Endothelial cell of umbilical vein (primary cell): ENCODE measurements at regions not wholly inside any gene's neighbourhood (a gene's known extent, or its start where the extent isn't known, plus 50 kb on each side); places are given as distances from the start of the nearest gene placed in this dataset.

Experiments used
- BruUV-seq: library from RNA; stranded (reverse); fragments of 400-500 nt; replicated peaks from 2 replicates; lab custom pipeline; 2021; lab: Mats Ljungman, UMichigan
- CTCF ChIA-PET: fragments of 300-600, 350-600 bp; sonication (Branson Sonifier 250); formaldehyde crosslinking; loops from one replicate; lab custom pipeline; 2021; ENCODE audit warnings: antibody characterized with exemption, inconsistent platforms; lab: Charles Lee
- POLR2A ChIA-PET: fragments of 300-600, 350-600 bp; sonication (Branson Sonifier 250); formaldehyde crosslinking; loops from one replicate; lab custom pipeline; 2021; ENCODE audit warnings: antibody characterized with exemption, inconsistent platforms; lab: Charles Lee
- DNase-seq: peaks from one replicate; pipeline ENCODE4 v3.0.0-alpha.2; 2011; ENCODE audit warnings: low read depth, low spot score
- FAIRE-seq: peaks from 2 replicates; lab custom pipeline; 2011; peaks lifted over from hg19 to GRCh38; lab: Jason Lieb, UNC
- H2AFZ ChIP-seq: 2 replicates; pipeline ENCODE4 v1.6.0; 2012; ENCODE audit warnings: low read depth, low read length, control low read depth, inconsistent platforms
- H3K27ac ChIP-seq: 2 replicates; pipeline ENCODE4 v1.5.1; 2011; ENCODE audit warnings: low read depth, mild to moderate bottlenecking, control low read depth, low read length, moderate library complexity; ENCODE audit not compliant: insufficient read depth
- H3K27me3 ChIP-seq, 2 experiments: 2 replicates each; pipeline versions ENCODE4 v1.6.0 to v1.6.1; 2011; ENCODE audit warnings: low read length in 2 of 2, mixed read lengths in 1 of 2; ENCODE audit not compliant: control insufficient read depth in 2 of 2, insufficient read depth in 2 of 2
- H3K36me3 ChIP-seq, 2 experiments: 2 replicates in 1 of 2; 3 replicates in 1 of 2; pipeline ENCODE4 v1.5.1; 2011; ENCODE audit warnings: low read length in 2 of 2, mild to moderate bottlenecking in 1 of 2, moderate library complexity in 1 of 2; ENCODE audit not compliant: control insufficient read depth in 2 of 2, insufficient read depth in 2 of 2; ENCODE audit errors: extremely low read depth in 1 of 2
- H3K4me1 ChIP-seq: 3 replicates; pipeline ENCODE4 v1.5.1; 2011; ENCODE audit warnings: mild to moderate bottlenecking, low read length; ENCODE audit not compliant: control insufficient read depth, insufficient read depth; ENCODE audit errors: extremely low read depth
- H3K4me2 ChIP-seq: 2 replicates; pipeline ENCODE4 v1.6.1; 2011; ENCODE audit warnings: low read length, control low read depth, mixed read lengths; ENCODE audit not compliant: insufficient read depth
- H3K4me3 ChIP-seq, 3 experiments: fragments of 200-600 bp in 1 of 3; sonication (generic), shearing (Covaris generic) in 1 of 3; replicated peaks in 1 of 3; 2 replicates each; pipeline ENCODE4 v1.5.1; 2011 to 2016; ENCODE audit warnings: control low read depth in 3 of 3, low read length in 3 of 3, mild to moderate bottlenecking in 2 of 3, inconsistent platforms in 1 of 3, low read depth in 1 of 3, moderate library complexity in 1 of 3; ENCODE audit not compliant: insufficient read depth in 1 of 3
- H3K79me2 ChIP-seq: 2 replicates; pipeline ENCODE4 v1.6.0; 2012; ENCODE audit warnings: low read length, inconsistent platforms; ENCODE audit not compliant: control insufficient read depth, insufficient read depth
- H3K9ac ChIP-seq: replicated peaks from 2 replicates; pipeline ENCODE3; 2011; ENCODE audit warnings: low read length, control low read depth; ENCODE audit not compliant: insufficient read depth; ENCODE audit errors: extremely low read depth
- H3K9me1 ChIP-seq: replicated peaks from 3 replicates; pipeline ENCODE4 v1.6.0; 2011; ENCODE audit warnings: mild to moderate bottlenecking, low read length; ENCODE audit not compliant: control insufficient read depth, insufficient read depth; ENCODE audit errors: extremely low read depth
- H3K9me3 ChIP-seq: replicated peaks from 2 replicates; pipeline ENCODE4 v1.5.1; 2012; ENCODE audit warnings: low read length, inconsistent platforms; ENCODE audit not compliant: control insufficient read depth, insufficient read depth
- H4K20me1 ChIP-seq: replicated peaks from 2 replicates; pipeline ENCODE3; 2011; ENCODE audit warnings: mild to moderate bottlenecking, low read length; ENCODE audit not compliant: control insufficient read depth, insufficient read depth; ENCODE audit errors: extremely low read depth
- EZH2 ChIP-seq: IDR thresholded peaks from 2 replicates; pipeline ENCODE4 v1.6.1; 2012; ENCODE audit warnings: borderline replicate concordance, low read depth, mild to moderate bottlenecking, moderate library complexity, low read length, inconsistent platforms; ENCODE audit not compliant: severe bottlenecking
- FOS ChIP-seq: IDR thresholded peaks from 2 replicates; pipeline ENCODE4 v1.6.1; 2011; ENCODE audit warnings: mild to moderate bottlenecking, low read length, moderate library complexity, borderline replicate concordance; ENCODE audit not compliant: insufficient read depth
- GATA2 ChIP-seq: IDR thresholded peaks from 2 replicates; pipeline ENCODE4 v1.7.0; 2011; ENCODE audit warnings: low read depth, mild to moderate bottlenecking, moderate library complexity, mixed read lengths, low read length; ENCODE audit not compliant: insufficient read length, insufficient read depth
- JUN ChIP-seq: IDR thresholded peaks from 2 replicates; pipeline ENCODE4 v1.6.1; 2011; ENCODE audit warnings: borderline replicate concordance, low read depth; ENCODE audit not compliant: insufficient read length, insufficient read depth
- MAX ChIP-seq: IDR thresholded peaks from 2 replicates; pipeline ENCODE4 v1.6.1; 2011; ENCODE audit not compliant: insufficient read depth, insufficient read length
- MYC ChIP-seq: IDR thresholded peaks from one replicate; pipeline ENCODE4 v1.6.1; 2011; ENCODE audit warnings: mild to moderate bottlenecking, low read depth, low read length
- POLR2A ChIP-seq: IDR thresholded peaks from 2 replicates; pipeline ENCODE4 v1.6.1; 2012; ENCODE audit warnings: low read depth, mild to moderate bottlenecking, control low read depth, low read length
- POLR2AphosphoS5 ChIP-seq: IDR thresholded peaks from 2 replicates; pipeline ENCODE4 v1.6.1; 2012; ENCODE audit warnings: low read depth, mild to moderate bottlenecking, control low read depth, low read length, moderate library complexity; ENCODE audit not compliant: insufficient read depth
- dilution Hi-C: fragments of 300-500 bp; cut with MboI; formaldehyde crosslinking; loops from one replicate; pipeline ENCODE4 v1.15.0; 2019; ENCODE audit warnings: low sequenced_read_pairs; ENCODE audit not compliant: extremely low pct_ligation_motif_present
- intact Hi-C: fragments of 100-400 bp; cut with micrococcal nuclease; formaldehyde crosslinking; loops from one replicate; pipeline ENCODE4 v1.10.0; 2022
- TF ChIP-seq, protein P1 (sequence below), 2 donors: IDR thresholded peaks; 1 replicate in 1 of 2; 2 replicates in 1 of 2; pipeline ENCODE4 v1.5.1; 2011; ENCODE audit warnings: low read length in 2 of 2, mild to moderate bottlenecking in 2 of 2, moderate library complexity in 2 of 2, control low read depth in 1 of 2, inconsistent platforms in 1 of 2, low read depth in 1 of 2; ENCODE audit not compliant: insufficient read depth in 1 of 2; ENCODE audit errors: extremely low read depth in 1 of 2

DNA sequence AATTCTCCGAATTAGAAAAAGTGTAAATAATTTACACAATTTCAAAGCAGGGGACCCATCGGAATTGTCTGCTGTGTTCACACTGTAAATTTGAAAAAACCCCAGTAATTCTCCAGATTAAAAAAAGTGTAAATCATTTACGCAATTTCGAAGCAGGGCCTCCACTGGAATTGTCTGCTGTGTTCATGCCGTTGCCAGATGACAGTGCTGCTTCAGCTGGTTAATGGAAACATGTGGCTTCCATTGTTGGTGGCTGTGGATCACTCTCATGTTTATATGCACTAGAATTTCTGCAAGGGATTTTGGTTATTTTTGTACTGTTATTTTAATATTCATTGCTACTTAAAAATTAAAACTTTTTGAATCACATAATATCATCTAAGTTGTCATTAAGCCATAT lies 88.8 kb upstream of the ELMO1 start:
- no TSS peak for BruUV-seq
- no peak overlapping the region for H3K4me3 ChIP-seq

More for the DNA sequence above, 88.8 kb upstream of the ELMO1 start:
- no peak for FAIRE-seq
- ChIA-PET POLR2A (no interaction called here), CTCF (no interaction called here)
- Histone ChIP-seq H4K20me1 (no peaks in the 10 kb centered on the region), H3K9me1 (no peaks in the 10 kb centered on the region), H3K27me3 (peaks cover 0 to 1% of the 10 kb centered on the region in 2 experiments), H2AFZ (no peak overlapping the region), H3K36me3 (no peaks in the 10 kb centered on the region), H3K4me2 (no peak overlapping the region), H3K27ac (no peak overlapping the region), H3K4me1 (no peaks in the 10 kb centered on the region), H3K79me2 (no peaks in the 10 kb centered on the region), H3K9me3 (no peaks in the 10 kb centered on the region), H3K9ac (no peak overlapping the region)
- no peak for DNase-seq
- TF ChIP-seq MAX: no peak
- TF ChIP-seq GATA2: no peak
- no peak for TF ChIP-seq POLR2AphosphoS5
- TF ChIP-seq FOS: no peak
- TF ChIP-seq, protein P1, sequence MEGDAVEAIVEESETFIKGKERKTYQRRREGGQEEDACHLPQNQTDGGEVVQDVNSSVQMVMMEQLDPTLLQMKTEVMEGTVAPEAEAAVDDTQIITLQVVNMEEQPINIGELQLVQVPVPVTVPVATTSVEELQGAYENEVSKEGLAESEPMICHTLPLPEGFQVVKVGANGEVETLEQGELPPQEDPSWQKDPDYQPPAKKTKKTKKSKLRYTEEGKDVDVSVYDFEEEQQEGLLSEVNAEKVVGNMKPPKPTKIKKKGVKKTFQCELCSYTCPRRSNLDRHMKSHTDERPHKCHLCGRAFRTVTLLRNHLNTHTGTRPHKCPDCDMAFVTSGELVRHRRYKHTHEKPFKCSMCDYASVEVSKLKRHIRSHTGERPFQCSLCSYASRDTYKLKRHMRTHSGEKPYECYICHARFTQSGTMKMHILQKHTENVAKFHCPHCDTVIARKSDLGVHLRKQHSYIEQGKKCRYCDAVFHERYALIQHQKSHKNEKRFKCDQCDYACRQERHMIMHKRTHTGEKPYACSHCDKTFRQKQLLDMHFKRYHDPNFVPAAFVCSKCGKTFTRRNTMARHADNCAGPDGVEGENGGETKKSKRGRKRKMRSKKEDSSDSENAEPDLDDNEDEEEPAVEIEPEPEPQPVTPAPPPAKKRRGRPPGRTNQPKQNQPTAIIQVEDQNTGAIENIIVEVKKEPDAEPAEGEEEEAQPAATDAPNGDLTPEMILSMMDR (IDR thresholded peaks at IDR 0.05; ENCODE audit: extremely low read depth in 1 of 2, insufficient read depth in 1 of 2, low read depth in 1 of 2, low read length in 2 of 2): no peak
- TF ChIP-seq EZH2: no peak
- TF ChIP-seq MYC: no peak
- no peak for TF ChIP-seq JUN
- TF ChIP-seq POLR2A: no peak
- dilution Hi-C loops (no loop called here), intact Hi-C loops (no loop called here)
